ENCODE measurements at regions not wholly inside any gene's neighbourhood (a gene's known extent, or its start where the extent isn't known, plus 50 kb on each side); places are given as distances from the start of the nearest gene placed in this dataset.

- no peak for TF ChIP-seq CTCF (IDR thresholded peaks at IDR 0.05; ENCODE audit: borderline replicate concordance, control extremely low read depth, extremely low read depth, insufficient read depth, missing control alignments)
- DNase-seq (ENCODE audit: low spot score) = no peak
- in situ Hi-C loops (cut with MboI; ENCODE audit: low sequenced_read_pairs, unreplicated experiment) = no loop called here
These were observed 462.6 kb downstream of the PDCD6IP start for GRCh38 chr3:34261001-34261385.

DNA sequence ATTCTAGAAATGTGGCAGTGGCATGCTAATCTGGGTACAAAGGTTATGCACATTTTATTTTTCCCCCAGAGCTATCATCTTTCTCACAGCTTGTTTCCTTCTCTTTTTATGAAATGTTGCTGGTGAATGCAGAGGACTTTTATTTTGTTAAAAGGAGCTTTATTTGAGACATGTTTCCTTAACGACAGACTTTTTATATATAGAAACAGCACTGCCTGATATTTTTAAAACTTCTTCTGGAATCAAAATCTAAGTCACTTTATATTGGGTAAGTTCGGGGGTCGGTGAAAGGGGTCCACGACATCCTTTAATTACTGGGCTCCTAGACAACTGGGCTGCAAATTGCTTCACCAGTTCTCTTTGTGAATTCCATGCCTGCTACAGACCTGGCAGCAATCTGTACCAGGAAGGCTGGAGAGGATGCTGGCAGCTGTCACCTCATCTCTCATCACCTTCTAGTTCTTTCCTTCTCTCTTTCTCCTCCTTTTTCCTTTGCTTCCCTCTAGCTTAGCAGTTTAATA is 464.7 kb downstream of the PDCD6IP start:
- no peak for TF ChIP-seq CTCF (IDR thresholded peaks at IDR 0.05; ENCODE audit: borderline replicate concordance, control extremely low read depth, extremely low read depth, insufficient read depth, missing control alignments)
- in situ Hi-C loops (cut with MboI; ENCODE audit: low sequenced_read_pairs, unreplicated experiment) = no loop called here
- no peak for DNase-seq (ENCODE audit: low spot score)

DNA sequence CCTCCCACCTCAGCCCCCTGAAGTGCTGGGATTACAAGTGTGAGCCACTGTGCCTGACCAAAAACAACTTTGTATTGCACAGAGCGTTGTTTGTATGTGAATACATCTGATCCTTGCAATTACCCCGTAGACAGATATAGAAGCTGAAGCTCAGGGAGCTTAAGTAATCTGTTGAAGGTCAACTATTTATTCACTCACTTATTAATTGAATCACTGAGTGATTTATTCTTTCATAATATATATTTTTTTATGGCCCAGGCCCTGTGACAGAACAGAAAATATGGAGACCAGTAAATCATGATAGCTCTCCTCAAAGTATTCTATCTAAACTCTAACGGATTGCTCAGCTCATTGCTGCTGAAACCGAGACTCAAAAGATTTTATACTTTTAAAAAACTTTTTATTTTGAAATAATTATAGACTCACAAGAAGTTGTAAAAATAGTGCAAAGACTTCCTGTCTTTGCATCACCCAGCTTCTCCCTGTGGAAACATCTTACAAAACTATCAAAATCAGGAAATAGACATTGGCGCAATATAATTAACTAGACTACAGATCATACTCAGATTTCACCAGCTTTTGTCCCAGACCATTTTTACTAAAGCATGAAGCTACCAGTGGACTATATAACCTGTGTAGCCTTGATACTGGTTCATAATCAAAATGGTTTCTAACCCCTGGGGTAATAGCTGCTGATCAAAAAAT is 466.1 kb downstream of the PDCD6IP start:
- no peak for DNase-seq (ENCODE audit: low spot score)
- in situ Hi-C loops (cut with MboI; ENCODE audit: low sequenced_read_pairs, unreplicated experiment) = no loop called here
- TF ChIP-seq CTCF (IDR thresholded peaks at IDR 0.05; ENCODE audit: borderline replicate concordance, control extremely low read depth, extremely low read depth, insufficient read depth, missing control alignments) = no peak

DNA sequence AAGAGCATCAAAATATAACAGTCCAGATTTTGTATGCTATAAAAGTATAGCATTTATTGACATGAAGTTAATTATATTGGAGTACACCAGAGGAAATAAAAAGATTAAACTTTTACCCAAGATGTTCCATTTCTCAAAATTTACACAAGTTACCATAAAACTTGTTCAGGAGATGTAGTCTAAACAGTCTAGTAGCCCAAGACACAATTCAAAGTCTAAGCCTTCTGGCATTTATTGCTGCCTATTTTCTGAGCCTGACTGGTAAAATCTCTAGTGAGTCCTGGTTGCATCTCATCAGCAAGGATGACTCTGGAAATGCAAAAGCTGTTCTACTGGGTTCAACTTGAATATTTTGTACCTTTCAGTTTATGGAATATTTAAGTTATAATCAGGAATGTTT is 468.7 kb downstream of the PDCD6IP start:
- DNase-seq (ENCODE audit: low spot score) = no peak
- in situ Hi-C loops (cut with MboI; ENCODE audit: low sequenced_read_pairs, unreplicated experiment) = no loop called here
- no peak for TF ChIP-seq CTCF (IDR thresholded peaks at IDR 0.05; ENCODE audit: borderline replicate concordance, control extremely low read depth, extremely low read depth, insufficient read depth, missing control alignments)

DNA sequence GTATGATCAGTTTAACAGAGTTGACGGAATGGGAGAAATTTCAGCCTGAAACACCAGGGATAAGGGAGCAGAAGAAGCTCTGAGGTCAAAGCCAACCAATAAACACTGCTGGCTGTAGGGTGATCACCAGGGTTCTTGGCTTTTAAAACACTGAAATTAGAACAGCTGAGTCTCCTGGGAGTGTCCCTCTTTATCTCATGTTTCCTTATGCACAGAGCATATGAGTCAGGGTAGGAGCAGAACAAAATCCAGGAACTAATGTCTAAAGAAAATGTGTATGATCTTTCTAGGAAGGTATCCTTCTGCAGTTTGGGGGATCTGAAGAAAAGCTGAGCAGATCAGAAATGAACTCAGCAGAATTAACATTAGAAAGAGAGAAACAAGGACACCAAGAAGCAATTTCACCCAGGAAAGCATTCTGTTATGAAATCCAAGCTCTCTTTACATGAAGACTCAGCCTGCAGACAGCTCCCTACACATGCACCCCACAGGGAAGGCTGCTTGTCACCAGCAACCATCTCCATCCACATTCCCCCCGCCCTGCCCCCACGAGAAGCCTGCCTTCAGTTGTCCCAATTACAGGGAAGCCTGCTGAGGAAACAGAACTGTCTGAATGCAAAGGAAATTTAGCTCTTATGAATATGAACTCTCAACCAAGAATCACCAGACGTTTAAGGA is 469.7 kb downstream of the PDCD6IP start:
- TF ChIP-seq CTCF (IDR thresholded peaks at IDR 0.05; ENCODE audit: borderline replicate concordance, control extremely low read depth, extremely low read depth, insufficient read depth, missing control alignments) = no peak
- no peak for DNase-seq (ENCODE audit: low spot score)
- in situ Hi-C loops (cut with MboI; ENCODE audit: low sequenced_read_pairs, unreplicated experiment) = no loop called here

DNA sequence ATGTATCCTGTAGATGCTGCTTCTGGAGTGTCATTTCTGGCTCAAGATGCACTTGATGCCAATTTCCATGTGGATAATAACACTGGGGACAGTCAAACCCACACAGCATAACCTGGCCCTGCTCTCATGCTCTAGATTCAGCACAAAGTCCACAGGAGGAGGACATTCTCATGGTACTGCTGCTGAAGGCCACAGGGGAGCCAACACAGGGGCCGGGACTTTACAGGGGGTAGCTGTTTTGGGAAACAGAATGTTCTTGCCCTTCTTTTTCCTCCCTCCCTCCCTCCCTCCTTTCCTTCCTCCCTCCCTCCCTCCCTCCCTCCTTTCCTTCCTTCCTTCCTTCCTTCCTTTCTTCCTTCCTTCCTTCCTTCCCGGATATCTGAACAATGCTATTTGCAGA is 477.4 kb downstream of the PDCD6IP start:
- DNase-seq (ENCODE audit: low spot score) = no peak
- TF ChIP-seq CTCF (IDR thresholded peaks at IDR 0.05; ENCODE audit: borderline replicate concordance, control extremely low read depth, extremely low read depth, insufficient read depth, missing control alignments) = no peak
- in situ Hi-C loops (cut with MboI; ENCODE audit: low sequenced_read_pairs, unreplicated experiment) = no loop called here
